Mesenteric fat pad (tissue), 1 donor: ENCODE measurements at regions not wholly inside any gene's neighbourhood (a gene's known extent, or its start where the extent isn't known, plus 50 kb on each side); places are given as distances from the start of the nearest gene placed in this dataset.
"Not testable (repeated sequence)": the region's sequence is repeated elsewhere in the genome, so short reads cannot be mapped to it uniquely, and the experiment has no call there.

ENCODE experiments used
- DNase-seq: peaks from one replicate; pipeline ENCODE4 v3.0.0-alpha.2; 2020; ENCODE audit warnings: low spot score
- donor health status: DM: yes; HTN: yes; CAD: no.

DNA sequence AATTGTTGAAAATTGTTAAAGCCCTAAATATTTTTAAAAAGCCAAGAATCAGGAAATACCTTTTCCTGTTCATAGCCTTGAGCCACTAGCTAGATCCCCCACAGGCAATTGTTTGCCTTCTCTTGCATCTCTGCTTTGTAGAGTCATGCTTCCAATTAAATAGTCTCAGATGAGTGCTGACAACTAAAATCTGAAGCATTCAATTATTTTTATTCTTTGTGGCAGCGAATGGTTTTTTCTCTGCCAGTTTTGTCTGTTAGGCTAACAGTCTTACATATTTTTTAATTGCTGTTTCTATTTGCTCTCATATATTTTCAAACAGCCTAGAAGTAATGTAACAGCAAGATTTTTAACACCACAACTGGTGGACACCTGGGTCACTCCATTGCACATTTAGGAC lies 277.1 kb upstream of the GBE1 start:
- DNase-seq, result no peak

DNA sequence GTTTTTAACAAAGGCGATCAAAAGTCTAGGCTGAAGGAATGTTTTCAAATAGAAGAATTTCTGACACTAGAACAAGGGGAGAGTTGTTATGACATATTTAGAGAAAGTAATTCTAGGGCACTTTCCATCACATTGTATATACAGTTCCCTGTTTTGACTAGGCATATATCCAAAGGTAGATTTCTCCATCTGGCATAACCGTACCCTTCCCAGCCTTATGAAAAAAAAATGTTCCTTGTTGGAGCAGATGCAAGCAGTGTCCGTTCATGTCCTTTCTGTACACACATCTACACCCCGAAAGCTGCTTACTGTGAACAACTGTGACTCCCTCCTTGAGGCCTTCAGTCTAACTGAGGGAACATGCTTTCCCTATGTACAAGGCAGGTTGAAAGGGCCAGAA lies 271.7 kb upstream of the GBE1 start:
- DNase-seq, result no peak

DNA sequence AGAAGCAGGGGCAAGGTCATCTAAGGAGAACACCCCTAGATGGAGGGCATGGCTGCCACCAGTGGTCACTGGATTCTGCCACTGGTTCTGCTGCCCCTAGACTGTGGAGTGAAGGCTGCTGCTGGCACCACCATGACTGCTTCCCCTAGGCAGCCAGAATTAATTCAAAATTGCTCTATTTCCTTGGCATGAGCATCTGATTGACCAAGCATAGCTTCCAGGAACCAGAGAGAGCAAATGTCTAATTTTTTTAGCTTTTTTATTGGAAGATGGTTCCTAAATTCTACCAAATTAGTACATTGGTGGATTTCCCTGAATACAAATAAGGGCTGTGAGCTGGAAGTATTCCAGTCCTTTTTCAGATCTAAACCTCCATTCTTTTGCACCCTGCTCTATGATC lies 270.2 kb upstream of the GBE1 start:
- no peak for DNase-seq

DNA sequence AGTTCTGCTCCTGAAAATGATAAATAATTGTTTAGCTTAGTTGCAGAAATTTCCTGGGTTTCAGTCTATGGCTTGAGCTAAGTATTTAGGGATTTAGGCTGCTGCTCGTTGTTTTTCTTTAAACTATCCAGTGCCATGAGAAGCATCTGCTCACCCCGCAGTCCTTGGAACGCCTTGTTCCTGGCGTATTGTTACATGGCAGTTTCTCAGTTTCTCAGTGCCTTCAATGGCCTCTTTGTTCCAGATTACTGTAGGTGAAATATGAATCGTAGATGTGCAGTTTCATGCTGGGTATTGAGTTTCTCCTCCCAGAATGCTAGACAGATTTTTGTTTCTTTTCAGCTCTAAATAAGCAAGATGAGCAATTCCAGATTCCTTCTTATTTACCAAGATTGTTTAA lies 269.5 kb upstream of the GBE1 start:
- no peak for DNase-seq

DNA sequence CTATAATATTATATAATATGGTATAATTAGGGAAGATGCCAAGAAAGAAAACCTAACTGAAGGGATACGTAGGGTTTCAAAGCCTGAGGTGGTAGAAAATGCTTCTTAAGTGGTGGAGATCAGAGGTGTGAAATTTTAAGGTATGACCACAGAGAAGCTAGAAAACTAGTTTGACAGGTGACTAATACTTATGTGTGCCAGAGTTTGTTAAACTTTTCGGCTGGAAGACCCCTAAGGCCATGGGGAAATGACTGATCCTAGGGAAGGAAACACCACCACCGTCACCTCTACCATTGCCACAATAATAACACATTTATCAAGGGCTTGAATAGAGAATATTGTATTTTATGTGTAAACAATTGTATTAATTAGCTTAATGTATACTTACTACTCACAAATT lies 261.4 kb upstream of the GBE1 start:
- no peak for DNase-seq

DNA sequence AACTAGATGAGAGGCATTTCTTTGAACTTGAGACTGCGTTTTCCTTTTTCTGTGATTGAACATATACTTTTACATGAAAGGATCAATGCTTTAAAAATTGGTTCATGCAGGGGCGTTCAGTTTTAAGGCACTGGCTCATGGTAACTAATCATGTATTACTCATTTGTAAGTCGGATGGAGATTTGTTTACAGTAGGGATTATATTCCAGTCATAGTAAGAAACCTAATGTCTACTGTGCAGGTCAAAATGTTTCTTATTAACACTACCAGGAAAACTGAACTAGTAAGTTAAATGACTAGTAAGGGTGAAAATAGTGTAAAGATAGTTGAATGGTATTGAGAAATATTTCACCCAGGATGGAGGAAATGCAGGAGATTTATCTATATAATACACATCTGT lies 258.8 kb upstream of the GBE1 start:
- DNase-seq, result no peak

DNA sequence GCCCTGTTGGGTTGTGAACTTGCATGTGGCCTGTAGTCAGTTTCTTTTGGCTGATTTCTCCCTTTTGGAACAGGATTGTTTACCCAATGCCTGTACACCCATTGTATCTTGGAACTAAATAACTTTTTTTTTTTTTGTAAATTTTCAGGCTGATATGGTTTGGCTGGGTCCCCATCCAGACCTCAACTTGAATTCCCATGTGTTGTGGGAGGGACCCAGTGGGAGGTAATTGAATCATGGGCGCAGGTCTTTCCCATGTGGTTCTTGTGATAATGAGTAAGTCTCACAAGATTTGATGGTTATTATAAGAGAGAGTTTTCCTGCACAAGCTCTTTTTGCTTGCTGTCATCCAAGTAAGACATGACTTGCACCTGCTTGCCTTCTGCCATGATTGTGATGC lies 253.8 kb upstream of the GBE1 start:
- DNase-seq, result no peak

DNA sequence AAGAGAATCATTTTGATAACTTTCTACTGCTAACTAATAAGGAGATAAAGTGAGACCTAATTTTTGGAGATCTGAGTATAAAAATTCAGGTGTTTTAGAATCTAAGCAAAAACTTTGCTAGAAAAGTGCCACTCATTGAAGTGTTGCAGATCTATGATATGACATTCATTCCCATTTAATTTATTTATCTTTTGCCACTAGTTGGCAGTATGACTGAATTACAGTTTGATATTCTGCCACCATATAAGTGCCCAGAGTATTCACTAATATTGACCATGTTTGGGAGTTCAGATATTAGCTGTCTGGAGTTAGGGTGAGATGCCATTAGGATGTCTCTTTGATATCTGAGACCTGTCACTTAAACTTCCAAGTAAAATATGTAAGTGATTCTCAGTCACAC lies 251.3 kb upstream of the GBE1 start:
- no peak for DNase-seq

DNA sequence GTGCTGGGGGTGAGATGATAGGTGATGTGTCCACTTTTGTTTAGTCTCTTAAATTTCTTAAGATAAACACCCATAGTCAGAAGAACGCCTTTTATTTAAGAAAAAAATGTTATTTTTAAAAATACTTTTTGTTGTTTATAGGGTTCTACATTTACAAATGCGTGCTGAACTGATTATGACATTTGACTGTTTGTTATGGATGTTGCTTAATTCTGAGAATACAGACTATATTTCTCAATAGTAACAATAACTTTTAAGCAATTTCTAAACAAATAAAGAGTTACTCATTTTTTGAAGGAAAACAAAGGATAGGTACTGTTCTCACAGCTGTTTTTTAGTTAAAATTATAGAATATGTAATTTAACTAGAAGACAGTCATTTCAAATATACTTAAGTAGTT lies 249.9 kb upstream of the GBE1 start:
- DNase-seq, result no peak

DNA sequence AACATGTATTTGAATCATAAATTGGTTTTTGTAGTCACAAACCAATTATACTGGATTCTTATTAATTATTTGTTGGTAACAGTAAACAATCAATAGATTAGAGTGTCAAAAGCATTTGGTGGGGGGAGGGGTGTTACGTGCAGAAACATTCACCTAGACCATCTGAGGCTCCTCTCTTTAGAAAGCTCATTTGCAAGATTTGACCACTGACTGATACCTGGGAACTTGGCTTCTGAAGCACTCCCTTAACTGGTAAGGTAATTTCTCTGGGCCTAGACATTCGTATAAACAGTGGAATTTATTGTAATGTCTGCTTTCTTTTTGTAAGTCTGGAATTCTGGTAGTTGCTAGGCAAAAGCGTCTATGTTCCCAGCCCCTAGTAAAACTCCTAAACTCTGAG lies 243.8 kb upstream of the GBE1 start:
- no peak for DNase-seq

DNA sequence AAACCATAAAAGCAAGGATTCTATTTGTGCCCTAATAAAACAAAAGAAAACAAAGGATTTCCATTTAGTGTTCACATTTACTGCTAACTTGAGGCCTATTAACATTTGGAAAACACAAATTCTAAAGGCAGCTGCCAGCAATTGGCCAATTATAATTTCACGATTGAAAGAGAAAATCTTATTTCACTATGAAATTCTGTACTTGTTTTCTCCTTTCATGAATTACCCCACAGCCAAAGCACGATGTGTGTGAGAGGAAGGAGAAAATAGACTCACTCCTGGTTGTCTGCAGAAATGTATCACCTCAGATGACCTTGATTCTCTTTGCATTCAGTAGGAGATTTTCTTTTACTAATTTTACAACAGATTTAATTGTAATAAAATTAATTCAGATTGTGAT lies 242.8 kb upstream of the GBE1 start:
- DNase-seq, result no peak

DNA sequence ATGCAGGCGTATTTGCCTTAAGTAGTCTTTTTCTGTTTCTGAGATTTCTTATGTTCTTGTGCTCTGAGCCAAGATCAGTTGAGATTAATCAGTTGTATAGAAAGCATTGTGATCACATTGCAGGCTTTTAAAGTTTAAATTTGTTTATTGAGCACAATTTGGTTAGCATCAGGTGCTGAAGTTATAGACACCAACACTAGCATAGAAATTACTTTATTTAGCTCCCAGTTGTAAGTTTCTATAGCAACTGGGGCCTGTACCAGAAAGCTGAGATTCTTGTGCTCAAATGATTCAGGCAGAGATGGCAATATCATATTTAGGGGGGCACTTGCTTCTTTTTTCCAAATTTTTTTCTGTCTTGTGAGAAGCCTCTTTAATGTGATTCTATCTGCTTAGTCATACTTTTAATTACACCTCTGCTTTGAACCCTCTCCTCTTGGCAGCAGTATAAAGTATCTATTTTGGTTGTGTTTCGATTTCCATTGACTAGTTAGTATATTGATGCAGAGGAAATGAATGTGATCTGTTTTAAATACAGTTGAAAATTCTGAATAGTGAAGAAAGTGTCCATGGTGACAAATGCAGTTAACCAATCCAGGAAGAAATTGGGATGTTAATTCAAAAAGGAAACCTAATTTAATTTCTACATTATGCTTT lies 241.7 kb upstream of the GBE1 start:
- no peak for DNase-seq

DNA sequence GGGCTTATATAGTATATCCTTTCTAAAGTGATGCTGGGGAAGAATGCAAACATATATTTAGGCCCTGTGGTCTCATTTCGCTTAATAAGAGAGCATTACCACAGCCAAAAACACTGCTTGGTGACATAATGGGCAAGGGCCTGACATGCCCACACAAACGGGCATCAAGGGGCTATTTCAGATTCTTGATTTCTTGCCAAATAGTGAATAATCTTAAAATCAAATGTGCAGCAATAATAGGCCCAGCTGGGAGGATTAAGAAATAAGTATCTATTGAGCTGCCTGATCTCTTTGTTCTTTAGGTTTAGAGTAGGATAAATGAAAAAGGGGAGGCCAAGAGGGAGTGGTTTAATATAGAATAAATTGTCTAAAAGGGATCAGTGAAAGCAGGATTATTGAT lies 241.0 kb upstream of the GBE1 start:
- no peak for DNase-seq

DNA sequence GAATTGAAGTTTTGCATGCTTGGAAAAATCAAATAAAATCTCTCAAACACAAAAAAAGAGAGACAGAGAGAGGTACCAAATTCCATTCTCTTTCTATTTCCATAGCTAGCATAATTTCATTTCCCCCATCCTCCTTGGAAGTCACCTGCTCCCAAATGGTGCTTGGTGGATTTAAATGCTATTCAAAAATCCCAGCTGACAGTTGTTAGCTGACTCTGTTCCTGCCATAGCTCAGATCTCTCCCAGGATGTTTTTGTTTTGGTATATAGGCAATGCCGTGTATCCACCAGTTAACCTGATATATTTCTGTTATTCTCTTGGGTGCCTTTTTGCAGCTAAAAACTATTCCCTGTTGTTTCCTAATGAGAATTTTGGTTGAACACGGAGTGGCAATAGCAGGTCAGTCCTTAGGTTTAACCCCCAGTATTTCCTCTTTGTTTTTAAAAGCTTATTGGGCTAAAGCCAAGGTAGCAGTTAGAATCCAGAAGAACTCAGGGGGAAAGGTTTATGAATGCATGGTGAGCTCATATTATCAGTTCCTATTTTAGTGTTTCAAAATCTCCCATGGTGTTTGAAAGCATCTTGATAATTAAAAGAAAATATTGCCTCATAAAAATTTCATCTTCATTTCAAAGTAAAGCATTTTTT lies 240.0 kb upstream of the GBE1 start:
- DNase-seq, result no peak

DNA sequence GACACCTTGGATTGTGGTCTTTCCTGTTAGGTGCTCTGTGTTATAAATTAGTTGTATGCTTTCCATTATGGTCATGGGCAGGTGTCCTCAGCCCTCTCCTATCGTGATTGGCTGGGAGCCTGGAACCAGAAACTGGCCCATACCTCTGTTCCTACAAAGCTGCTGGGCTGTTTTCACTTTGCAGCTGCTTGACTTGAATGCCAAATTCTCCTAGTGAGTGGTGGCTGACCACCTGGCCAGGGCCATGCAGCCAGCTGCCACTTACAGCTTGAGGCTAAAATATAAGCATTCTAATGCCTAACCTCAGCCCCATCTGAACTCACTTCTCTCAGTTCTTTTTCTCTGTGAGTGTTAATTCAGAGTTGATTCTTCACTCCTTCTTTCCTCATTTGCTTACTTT lies 239.3 kb upstream of the GBE1 start:
- DNase-seq, result no peak

DNA sequence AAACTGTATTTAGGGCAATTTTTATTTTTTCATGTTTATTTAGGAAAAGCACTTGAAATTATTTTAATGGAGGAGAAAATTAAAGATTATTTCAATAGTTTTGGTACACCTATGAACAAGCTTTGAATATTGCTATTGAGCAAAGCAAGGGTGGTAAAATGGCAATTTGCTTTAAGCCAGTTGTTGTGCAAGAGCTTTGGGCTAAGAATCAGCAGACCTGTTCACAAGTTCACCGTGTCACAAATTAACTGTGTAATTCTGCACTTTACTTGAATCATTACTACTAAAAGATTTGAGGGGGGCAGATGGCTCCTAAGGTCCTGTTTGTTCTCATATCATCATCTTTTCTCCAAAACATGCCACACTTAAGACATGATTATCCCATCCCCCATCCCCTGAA lies 238.9 kb upstream of the GBE1 start:
- DNase-seq, result no peak

DNA sequence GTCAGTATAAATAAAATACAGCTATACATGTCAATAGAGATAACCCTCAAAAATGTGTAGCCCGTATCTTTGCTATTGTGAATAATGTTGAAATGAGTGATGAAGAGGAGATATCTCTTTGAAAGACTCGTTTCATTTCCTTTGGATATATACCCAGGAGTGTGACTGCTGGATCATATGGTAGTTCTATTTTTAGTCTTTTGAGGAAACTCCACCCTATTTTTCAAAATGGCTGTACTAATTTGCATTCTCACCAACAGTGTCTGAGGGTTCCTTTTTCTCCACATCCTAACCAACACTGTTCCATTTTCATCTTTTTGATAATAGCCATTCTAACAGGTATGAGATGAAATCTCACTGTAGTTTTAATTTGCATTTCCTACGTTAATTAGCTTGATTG lies 237.5 kb upstream of the GBE1 start:
- no peak for DNase-seq

DNA sequence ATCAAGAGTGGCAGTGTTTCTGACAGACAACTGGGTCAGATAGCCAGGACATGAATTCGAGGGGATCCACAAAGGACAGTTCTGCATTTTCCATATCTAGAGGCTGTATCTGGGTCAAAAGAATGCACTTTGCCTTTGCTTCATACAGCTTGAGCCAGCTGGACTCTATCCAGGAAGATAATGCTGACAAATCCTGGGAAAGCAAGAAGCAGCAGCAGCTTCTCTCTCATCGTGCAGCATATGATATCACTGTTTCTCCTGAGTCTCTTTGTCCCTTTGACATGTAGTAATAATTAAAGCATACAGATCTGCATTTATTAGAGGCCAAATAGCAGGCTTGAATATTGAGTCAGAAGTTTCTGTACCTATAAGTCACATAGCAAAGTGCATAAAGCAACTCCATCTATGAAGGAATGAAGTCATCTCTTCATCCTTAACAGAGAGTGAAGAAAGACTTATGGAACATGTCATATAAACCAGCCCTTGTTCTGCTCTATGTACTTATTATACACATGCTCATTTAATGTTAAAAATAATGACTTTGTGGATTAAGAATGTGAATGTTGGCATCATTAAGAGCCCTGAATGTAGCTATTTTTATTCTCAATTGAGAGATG lies 236.8 kb upstream of the GBE1 start:
- no peak for DNase-seq

DNA sequence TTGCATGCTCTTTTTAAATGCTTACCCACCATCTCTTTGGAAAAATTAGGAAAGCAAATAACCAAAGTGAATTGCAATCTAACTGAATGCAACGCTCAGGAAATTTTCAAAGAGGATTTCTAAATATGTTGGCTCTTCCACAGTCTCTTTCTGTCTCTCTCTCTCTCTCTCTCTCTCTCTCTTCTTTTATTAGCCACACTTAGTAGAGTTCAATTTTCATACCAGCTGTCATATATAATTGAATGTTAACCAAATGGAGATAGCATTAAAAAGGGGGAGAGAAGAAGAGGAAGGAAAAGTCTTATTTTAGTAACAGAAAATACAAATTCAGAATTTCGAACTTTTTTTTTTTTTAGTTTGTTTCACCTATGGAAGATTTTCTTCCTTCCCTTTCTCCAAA lies 235.9 kb upstream of the GBE1 start:
- DNase-seq, result no peak

DNA sequence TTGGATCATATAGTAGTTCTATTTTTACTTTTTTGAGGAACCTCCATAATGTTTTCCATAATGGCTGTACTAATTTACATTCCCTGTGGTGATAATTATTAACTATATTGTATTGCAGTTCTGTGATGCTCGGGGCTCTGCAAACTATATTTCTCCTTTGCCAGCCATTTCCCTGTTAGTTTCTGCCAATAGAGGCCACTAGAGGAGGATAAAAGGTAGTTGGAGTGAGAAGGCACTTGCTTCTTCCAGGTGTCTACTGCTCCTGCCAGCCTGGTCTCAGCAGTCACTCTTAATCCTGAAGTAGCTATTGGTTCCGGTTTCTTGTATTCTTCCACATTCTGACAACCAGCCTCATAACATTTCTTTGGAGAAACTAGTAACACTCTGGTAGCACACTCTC lies 233.9 kb upstream of the GBE1 start:
- DNase-seq, result no peak

DNA sequence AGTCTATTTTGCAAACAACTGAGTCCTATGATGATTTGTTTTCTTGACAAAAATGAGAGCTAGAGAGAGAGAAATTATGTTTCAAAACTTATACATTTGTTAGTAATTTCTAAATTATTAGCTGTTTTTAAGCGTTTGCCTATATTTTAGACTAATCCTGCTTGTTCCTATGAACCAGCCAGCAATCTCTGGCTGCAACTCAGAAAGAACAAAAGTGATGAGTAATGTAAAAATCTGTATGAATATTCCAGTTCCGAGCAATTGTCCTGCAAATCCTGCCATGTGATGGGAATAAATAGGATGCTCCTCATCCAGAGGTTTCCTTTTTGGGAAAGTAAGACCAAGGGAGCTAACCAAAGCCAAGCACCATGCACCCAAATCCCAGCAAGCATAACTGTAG lies 228.3 kb upstream of the GBE1 start:
- DNase-seq, result no peak

DNA sequence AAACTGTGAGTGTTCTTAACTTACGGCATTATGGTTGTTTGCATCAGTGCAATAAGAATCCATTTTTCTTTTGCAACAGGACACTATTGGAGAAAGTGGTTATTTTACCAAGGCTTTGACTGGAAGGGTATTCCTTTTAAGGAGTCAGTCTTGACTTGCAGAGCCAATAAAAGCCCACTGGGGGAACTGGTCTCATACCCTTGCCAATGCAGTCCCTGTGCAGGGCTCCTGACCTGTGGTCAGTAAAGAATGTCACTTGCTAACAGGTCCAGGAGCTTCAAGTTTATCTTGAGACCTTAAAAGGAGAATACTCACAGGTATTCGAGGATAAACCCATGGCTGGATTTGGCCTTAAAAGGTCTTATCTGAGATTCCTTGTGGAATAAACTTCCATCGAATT lies 227.8 kb upstream of the GBE1 start:
- no peak for DNase-seq

DNA sequence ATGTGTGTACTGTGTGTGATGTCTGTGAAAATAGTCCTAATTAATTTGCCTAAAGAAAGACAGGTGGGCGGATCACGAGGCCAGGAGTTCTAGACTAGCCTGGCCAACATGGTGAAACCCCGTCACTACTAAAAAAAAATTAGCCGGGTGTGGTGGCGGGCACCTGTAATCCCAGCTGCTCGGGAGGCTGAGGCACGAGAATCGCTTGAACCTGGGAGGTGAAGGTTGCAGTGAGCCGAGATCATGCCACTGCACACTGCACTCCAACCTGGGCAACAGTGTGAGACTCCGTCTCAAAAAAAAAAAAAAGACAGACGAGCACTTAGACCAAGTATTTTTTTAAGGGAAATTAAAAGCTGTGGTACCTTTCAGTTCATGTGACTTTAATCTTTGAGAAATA lies 226.0 kb upstream of the GBE1 start:
- not testable (repeated sequence) for DNase-seq
